Skin epidermis (tissue), 12 donors: ENCODE measurements at regions not wholly inside any gene's neighbourhood (a gene's known extent, or its start where the extent isn't known, plus 50 kb on each side); places are given as distances from the start of the nearest gene placed in this dataset.

Source experiments
- H3K27ac ChIP-seq, 21 experiments: fragments of 200-600 bp; sonication (generic) in 11 of 21; one replicate each; pipeline ENCODE4 v1.5.0; 2020; ENCODE audit warnings: mild to moderate bottlenecking in 3 of 21, inconsistent platforms in 2 of 21, moderate library complexity in 2 of 21
- H3K4me3 ChIP-seq, 7 experiments: fragments of 200-600 bp; sonication (generic) in 2 of 7; one replicate each; pipeline ENCODE4 v1.5.0; 2020; ENCODE audit warnings: inconsistent platforms in 2 of 7, mild to moderate bottlenecking in 2 of 7, moderate library complexity in 1 of 7

- Histone ChIP-seq H3K4me3 (no peak overlapping the region), H3K27ac (no peak overlapping the region)
These were observed 220.0 kb upstream of the UBE2E2 start for GRCh38 chr3:22982981-22983587.

DNA sequence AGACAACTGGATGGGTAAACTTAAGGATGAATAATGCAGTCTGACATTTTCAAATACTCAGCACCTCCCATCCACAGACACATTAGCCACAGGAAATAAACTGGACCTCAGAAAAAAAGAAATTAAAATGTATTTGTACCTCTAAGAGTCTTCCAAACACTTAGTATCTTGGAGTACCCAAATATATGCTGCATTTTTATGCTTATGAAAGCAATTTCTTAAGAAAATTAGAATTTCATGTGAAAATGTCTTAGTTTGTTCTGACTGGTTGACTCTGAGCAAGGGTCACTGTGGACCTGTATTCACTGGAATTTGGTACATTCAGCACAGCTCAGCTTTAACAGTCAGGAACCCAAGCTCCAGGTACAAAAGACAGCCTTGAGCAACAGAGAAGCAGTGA lies 216.2 kb upstream of the UBE2E2 start:
- Histone ChIP-seq H3K27ac (no peak overlapping the region), H3K4me3 (no peak overlapping the region)

DNA sequence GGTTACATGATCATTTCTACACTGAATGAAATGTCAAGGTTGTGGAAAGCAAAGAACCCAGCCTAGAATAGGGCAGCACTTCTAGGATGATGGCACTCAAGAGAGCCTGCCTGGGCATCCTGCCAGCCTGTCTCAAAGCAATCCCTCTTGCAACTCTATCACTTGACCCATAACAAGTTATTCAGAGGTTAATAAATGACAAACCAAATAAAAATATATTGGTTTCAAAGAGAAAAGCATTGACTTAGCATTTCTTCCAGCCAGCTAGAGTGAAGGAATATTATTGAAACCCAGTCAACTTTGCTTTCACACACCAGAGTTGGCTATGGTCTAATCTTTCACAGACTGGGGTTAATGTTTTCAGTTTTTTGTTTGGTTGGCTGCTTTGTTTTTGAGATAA lies 214.6 kb upstream of the UBE2E2 start:
- Histone ChIP-seq H3K4me3 (no peak overlapping the region), H3K27ac (no peak overlapping the region)

- H3K27ac ChIP-seq = no peak overlapping the region
- H3K4me3 ChIP-seq = no peak overlapping the region
These were observed 213.4 kb upstream of the UBE2E2 start for GRCh38 chr3:22989716-22990115.

DNA sequence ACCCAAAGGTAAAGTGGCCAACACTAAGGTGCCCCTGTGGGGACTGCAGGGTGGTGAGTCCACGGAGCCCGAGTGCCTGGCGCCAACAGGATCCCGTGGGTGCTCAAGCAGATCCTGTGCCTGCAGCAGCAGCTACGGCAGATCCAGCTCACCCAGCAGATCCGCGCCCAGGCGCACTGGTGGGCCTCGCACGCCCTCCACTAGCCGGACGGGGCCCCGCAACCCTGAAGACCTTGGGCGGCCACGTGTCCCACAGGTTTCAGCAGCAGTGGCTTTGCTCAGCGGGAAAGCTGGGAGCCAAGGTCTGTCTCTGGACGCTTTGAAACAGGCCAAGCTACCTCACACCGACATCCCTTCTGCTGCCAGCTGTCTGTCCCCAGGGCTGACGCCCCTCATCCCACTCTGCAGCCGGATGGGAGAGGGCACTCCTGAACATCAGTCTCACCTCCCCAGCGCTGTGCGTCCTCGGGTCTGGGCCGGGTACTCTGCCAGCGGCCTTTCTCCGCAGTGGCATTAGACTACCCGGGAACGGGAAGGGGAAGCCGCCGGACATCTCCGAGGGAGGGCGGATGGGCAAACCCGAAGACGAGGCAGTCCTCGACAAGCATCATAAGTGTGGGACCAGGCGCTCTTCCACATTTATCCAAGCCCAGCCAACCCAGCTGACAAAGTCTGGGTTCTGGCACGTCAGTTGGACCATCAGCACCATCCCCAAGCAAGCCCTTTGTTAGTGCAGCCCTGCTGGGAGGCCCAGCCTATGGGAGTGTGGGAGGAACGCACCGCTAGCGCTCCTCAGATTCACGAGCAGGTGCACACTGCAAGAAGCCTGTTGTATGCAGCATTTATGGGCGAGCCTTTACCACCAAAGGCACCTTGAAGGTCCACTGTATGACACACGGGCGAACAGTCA lies 212.6 kb upstream of the UBE2E2 start:
- Histone ChIP-seq H3K27ac (no peak overlapping the region), H3K4me3 (no peak overlapping the region)

GRCh38 chr3:22994781-22995180 lies 208.3 kb upstream of the UBE2E2 start:
- no peak overlapping the region for H3K27ac ChIP-seq
- H3K4me3 ChIP-seq = no peak overlapping the region

GRCh38 chr3:22996920-22997571 lies 206.1 kb upstream of the UBE2E2 start:
- H3K27ac ChIP-seq = no peak overlapping the region
- no peak overlapping the region for H3K4me3 ChIP-seq

DNA sequence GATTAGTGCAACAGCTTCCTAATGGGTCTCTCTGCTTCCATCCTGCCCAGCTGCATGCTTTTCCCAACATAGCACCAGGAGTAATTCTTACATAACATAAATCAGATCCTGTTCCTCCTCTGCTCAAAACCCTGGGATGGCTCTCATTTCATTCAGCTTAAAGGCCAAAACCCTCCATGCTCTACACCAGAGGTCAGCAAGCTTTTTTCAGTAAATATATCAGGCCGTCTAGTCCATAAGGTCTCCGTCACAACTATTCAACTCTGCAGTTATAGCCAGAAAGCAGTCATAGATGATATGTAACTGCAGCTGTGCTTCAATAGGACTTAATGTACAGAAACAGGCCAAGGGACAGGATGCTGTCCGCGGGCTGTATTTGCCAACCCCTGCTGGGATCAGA lies 202.8 kb upstream of the UBE2E2 start:
- no peak overlapping the region for H3K27ac ChIP-seq
- no peak overlapping the region for H3K4me3 ChIP-seq

DNA sequence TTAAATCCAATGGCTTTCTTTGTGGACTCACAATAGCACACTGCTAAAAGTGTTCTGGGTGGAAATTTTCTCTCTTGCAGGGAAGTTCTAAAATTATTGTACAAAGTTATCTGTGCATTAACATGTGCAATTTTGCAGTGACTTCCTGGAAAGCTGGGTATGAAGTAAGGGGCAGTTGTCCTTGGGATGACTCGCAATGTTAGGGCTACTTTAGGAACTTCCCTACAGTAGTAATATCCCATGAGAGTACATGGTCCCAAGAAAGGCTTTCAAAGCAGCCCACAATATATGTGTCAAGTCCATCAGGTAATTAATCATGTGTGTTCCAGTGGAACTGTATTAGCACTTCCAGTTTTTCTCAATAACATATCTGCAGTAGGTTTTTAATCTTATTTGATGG lies 201.0 kb upstream of the UBE2E2 start:
- no peak overlapping the region for H3K27ac ChIP-seq
- H3K4me3 ChIP-seq = no peak overlapping the region

GRCh38 chr3:23002836-23003732 lies 200.0 kb upstream of the UBE2E2 start:
- no peak overlapping the region for H3K27ac ChIP-seq
- H3K4me3 ChIP-seq = no peak overlapping the region

- Histone ChIP-seq H3K4me3 (no peak overlapping the region), H3K27ac (no peak overlapping the region)
These were observed 199.4 kb upstream of the UBE2E2 start for GRCh38 chr3:23003733-23004046.

GRCh38 chr3:23004971-23005370 lies 198.2 kb upstream of the UBE2E2 start:
- Histone ChIP-seq H3K27ac (no peak overlapping the region), H3K4me3 (no peak overlapping the region)

- Histone ChIP-seq H3K4me3 (no peak overlapping the region), H3K27ac (no peak overlapping the region)
These were observed 185.3 kb upstream of the UBE2E2 start for GRCh38 chr3:23017801-23018200.

DNA sequence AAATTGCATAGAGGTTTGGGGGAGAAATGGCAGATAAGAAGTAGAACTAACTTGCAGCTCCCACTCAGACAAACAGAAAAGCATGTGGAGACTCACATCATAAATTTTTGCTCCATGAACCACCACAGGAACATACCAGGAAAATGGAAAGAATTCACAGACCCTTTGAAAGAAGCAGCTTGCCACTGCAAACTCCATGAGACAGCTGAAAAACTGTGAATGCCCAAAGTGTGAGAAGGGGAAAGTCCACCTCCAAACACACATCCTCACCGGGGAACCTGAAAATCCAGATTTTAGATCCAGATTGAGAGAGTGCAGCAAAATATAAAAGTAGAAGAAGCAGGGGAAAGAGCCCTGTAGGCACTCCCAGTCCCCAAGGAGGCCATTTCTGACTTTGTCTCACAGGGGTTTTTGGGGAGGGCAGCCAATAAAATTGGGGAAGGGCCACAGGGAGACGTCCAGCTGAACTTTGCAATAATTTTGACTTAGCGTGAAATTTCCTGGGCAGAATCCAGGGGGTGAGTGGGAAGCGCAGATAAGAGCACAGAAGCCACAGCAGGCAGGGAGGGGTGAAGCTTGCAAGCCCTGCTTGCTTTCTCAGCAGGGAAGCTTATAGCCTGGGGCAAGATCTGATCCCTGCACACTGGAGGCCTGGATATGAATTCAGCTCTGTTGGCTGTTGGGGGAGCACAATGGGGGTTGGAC lies 183.4 kb upstream of the UBE2E2 start:
- H3K4me3 ChIP-seq = no peak overlapping the region

DNA sequence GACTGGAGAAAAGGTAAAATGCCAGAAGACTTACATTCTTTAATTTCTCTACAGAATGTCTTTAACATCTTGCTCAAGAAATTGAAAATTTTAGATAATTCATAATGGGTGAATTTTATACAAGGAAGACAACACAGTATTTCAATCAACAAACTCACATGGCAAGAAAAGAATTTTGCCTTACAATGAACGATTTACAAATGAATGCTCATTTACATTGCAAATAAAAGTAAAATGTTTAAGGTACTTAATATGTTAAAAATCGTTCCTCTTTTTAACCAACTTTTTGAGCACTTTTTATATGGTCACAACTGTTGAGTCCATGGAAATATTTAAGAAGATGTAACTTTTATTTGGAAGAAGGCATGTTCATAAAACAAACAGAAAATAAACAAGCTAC lies 174.8 kb upstream of the UBE2E2 start:
- H3K4me3 ChIP-seq = no peak overlapping the region
- no peak overlapping the region for H3K27ac ChIP-seq

More for the DNA sequence above, 183.4 kb upstream of the UBE2E2 start:
- no peak overlapping the region for H3K27ac ChIP-seq

DNA sequence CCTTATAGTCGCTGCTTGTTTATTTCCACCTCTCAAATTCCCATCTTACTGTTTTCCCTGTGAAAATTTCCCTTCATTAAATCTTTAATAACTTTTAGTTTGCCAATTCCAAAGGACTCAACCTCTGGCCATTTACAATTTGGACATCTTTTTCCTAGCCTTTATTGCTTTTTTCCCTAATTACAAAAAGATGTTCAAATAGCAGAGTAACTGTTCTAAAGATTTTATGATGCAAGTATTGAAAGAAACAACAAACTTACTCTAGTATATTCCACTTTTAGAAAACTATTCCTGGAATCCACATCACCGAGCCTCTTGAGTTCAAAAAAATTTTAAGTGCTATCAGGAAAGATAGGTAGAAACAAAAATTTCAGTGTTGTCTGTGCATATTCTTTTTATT lies 174.1 kb upstream of the UBE2E2 start:
- no peak overlapping the region for H3K4me3 ChIP-seq
- no peak overlapping the region for H3K27ac ChIP-seq

- no peak overlapping the region for H3K4me3 ChIP-seq
- peak overlapping the region in 4 of 21 experiments; percentile 8 to 49 (median 14) for H3K27ac ChIP-seq
These were observed 167.0 kb upstream of the UBE2E2 start for GRCh38 chr3:23035927-23036640.

GRCh38 chr3:23036728-23037127 lies 166.4 kb upstream of the UBE2E2 start:
- H3K27ac ChIP-seq = peak overlapping the region in 3 of 21 experiments; percentile 10 to 31 (median 19)
- no peak overlapping the region for H3K4me3 ChIP-seq

- no peak overlapping the region for H3K4me3 ChIP-seq
- H3K27ac ChIP-seq = no peak overlapping the region
These were observed 164.7 kb upstream of the UBE2E2 start for GRCh38 chr3:23038471-23038870.
